Suprapubic skin (tissue), 4 donors: ENCODE measurements at regions not wholly inside any gene's neighbourhood (a gene's known extent, or its start where the extent isn't known, plus 50 kb on each side); places are given as distances from the start of the nearest gene placed in this dataset.
"Not testable (repeated sequence)": the region's sequence is repeated elsewhere in the genome, so short reads cannot be mapped to it uniquely, and the experiment has no call there.

Experiments used
- DNase-seq, 2 donors: peaks; one replicate each; pipeline ENCODE4 v3.0.0-alpha.2; 2019; ENCODE audit warnings: low spot score in 2 of 2
- H3K27ac ChIP-seq: fragments of 200-600 bp; sonication (generic); one replicate; pipeline ENCODE4 v1.5.1; 2019
- H3K27me3 ChIP-seq: fragments of 200-600 bp; sonication (generic); one replicate; pipeline ENCODE4 v1.5.1; 2019
- H3K36me3 ChIP-seq: fragments of 200-600 bp; sonication (generic); one replicate; pipeline ENCODE4 v1.5.1; 2019
- H3K4me1 ChIP-seq: fragments of 200-600 bp; sonication (generic); one replicate; pipeline ENCODE4 v1.5.1; 2019
- H3K4me3 ChIP-seq: fragments of 200-600 bp; sonication (generic); one replicate; pipeline ENCODE4 v1.5.1; 2019; ENCODE audit warnings: mild to moderate bottlenecking
- H3K9me3 ChIP-seq: fragments of 200-600 bp; sonication (generic); one replicate; pipeline ENCODE4 v1.5.1; 2019
- CTCF ChIP-seq, 2 donors: fragments of 200-600 bp in 1 of 2; fragments of 450-650 bp in 1 of 2; sonication (generic) in 1 of 2; IDR thresholded peaks; one replicate each; pipeline ENCODE4 v1.5.1; 2016 to 2019; ENCODE audit warnings: antibody characterized with exemption in 2 of 2, mild to moderate bottlenecking in 1 of 2, moderate library complexity in 1 of 2
- EP300 ChIP-seq: sonication (generic); formaldehyde crosslinking; IDR thresholded peaks from one replicate; pipeline ENCODE4 v1.6.1; 2017; ENCODE audit warnings: antibody characterized with exemption
- POLR2A ChIP-seq, 2 donors: fragments of 450-650 bp; IDR thresholded peaks; one replicate each; pipeline ENCODE4 v1.6.1; 2017; ENCODE audit warnings: antibody characterized with exemption in 2 of 2, mild to moderate bottlenecking in 2 of 2, moderate library complexity in 2 of 2
- POLR2AphosphoS5 ChIP-seq, 3 donors: sonication (generic); formaldehyde crosslinking; IDR thresholded peaks; one replicate each; pipeline ENCODE4 v1.6.1; 2017; ENCODE audit warnings: antibody characterized with exemption in 3 of 3
- WGBS: methylation state at CpG from one replicate; pipeline ENCODE4 v1.1.5; 2018; 5-methylcytosine and 5-hydroxymethylcytosine counted together

- 96% methylated on average over 6 of the region's 6 CpGs for WGBS
- TF ChIP-seq POLR2A (IDR thresholded peaks at IDR 0.05) (no peak), POLR2AphosphoS5 (IDR thresholded peaks at IDR 0.05) (no peak), EP300 (no peak), CTCF (IDR thresholded peaks at IDR 0.05) (no peak)
- H3K4me3 ChIP-seq: no peak overlapping the region
- H3K36me3 ChIP-seq: no peaks in the 10 kb centered on the region
- DNase-seq: no peak
- no peaks in the 10 kb centered on the region for H3K27me3 ChIP-seq
- no peak overlapping the region for H3K27ac ChIP-seq
- no peaks in the 10 kb centered on the region for H3K4me1 ChIP-seq
- no peaks in the 10 kb centered on the region for H3K9me3 ChIP-seq
Observed at GRCh38 chr5:82459626-82460025, 181.5 kb upstream of the RPS23 start.

- not testable (repeated sequence) for H3K9me3 ChIP-seq, H3K4me3 ChIP-seq, H3K4me1 ChIP-seq, H3K27ac ChIP-seq, H3K27me3 ChIP-seq, DNase-seq, H3K36me3 ChIP-seq
- WGBS: 88% methylated on average over 4 of the region's 4 CpGs
Observed at GRCh38 chr5:82455317-82455716, 177.2 kb upstream of the RPS23 start.

- DNase-seq: no peak
- H3K36me3 ChIP-seq: no peaks in the 10 kb centered on the region
- H3K9me3 ChIP-seq: no peaks in the 10 kb centered on the region
- TF ChIP-seq CTCF (IDR thresholded peaks at IDR 0.05) (no peak), EP300 (no peak), POLR2A (IDR thresholded peaks at IDR 0.05) (no peak), POLR2AphosphoS5 (IDR thresholded peaks at IDR 0.05) (no peak)
- WGBS: 54% methylated on average over 2 of the region's 2 CpGs
- no peaks in the 10 kb centered on the region for H3K4me1 ChIP-seq
- no peaks in the 10 kb centered on the region for H3K27me3 ChIP-seq
- H3K4me3 ChIP-seq: no peak overlapping the region
- no peak overlapping the region for H3K27ac ChIP-seq
Observed at GRCh38 chr5:82448374-82448773, 170.2 kb upstream of the RPS23 start.

GRCh38 chr5:82447913-82448312 is 169.8 kb upstream of the RPS23 start:
- no peaks in the 10 kb centered on the region for H3K27me3 ChIP-seq
- H3K36me3 ChIP-seq: no peaks in the 10 kb centered on the region
- no peak overlapping the region for H3K4me3 ChIP-seq
- TF ChIP-seq EP300: no peak
- no peak for TF ChIP-seq POLR2AphosphoS5 (IDR thresholded peaks at IDR 0.05)
- TF ChIP-seq CTCF (IDR thresholded peaks at IDR 0.05): no peak
- TF ChIP-seq POLR2A (IDR thresholded peaks at IDR 0.05): no peak
- no peak for DNase-seq
- no peaks in the 10 kb centered on the region for H3K9me3 ChIP-seq
- H3K4me1 ChIP-seq: no peaks in the 10 kb centered on the region
- 93% methylated on average over 7 of the region's 7 CpGs for WGBS
- no peak overlapping the region for H3K27ac ChIP-seq

- H3K27me3 ChIP-seq: no peaks in the 10 kb centered on the region
- no peak for DNase-seq
- no peaks in the 10 kb centered on the region for H3K4me1 ChIP-seq
- H3K36me3 ChIP-seq: no peaks in the 10 kb centered on the region
- no peaks in the 10 kb centered on the region for H3K9me3 ChIP-seq
- H3K27ac ChIP-seq: peak overlapping the region; percentile 7
- H3K4me3 ChIP-seq: no peak overlapping the region
- TF ChIP-seq POLR2AphosphoS5 (IDR thresholded peaks at IDR 0.05): no peak
- TF ChIP-seq CTCF (IDR thresholded peaks at IDR 0.05): no peak
- TF ChIP-seq POLR2A (IDR thresholded peaks at IDR 0.05): no peak
- TF ChIP-seq EP300: no peak
Observed at GRCh38 chr5:82446809-82447208, 168.7 kb upstream of the RPS23 start.

GRCh38 chr5:82445726-82446335 is 167.7 kb upstream of the RPS23 start:
- no peaks in the 10 kb centered on the region for H3K27me3 ChIP-seq
- no peaks in the 10 kb centered on the region for H3K9me3 ChIP-seq
- WGBS: 58% methylated on average over 3 of the region's 3 CpGs
- H3K4me1 ChIP-seq: no peaks in the 10 kb centered on the region
- no peaks in the 10 kb centered on the region for H3K36me3 ChIP-seq
- H3K4me3 ChIP-seq: no peak overlapping the region
- no peak overlapping the region for H3K27ac ChIP-seq
- no peak for TF ChIP-seq EP300
- no peak for TF ChIP-seq POLR2A (IDR thresholded peaks at IDR 0.05)
- no peak for TF ChIP-seq POLR2AphosphoS5 (IDR thresholded peaks at IDR 0.05)
- TF ChIP-seq CTCF (IDR thresholded peaks at IDR 0.05): no peak
- DNase-seq: no peak
